Psoas muscle (tissue), 7 donors: ENCODE measurements at regions not wholly inside any gene's neighbourhood (a gene's known extent, or its start where the extent isn't known, plus 50 kb on each side); places are given as distances from the start of the nearest gene placed in this dataset.
"Not testable (repeated sequence)": the region's sequence is repeated elsewhere in the genome, so short reads cannot be mapped to it uniquely, and the experiment has no call there.

ENCODE experiments used
- ATAC-seq, 4 donors: fragments of 200-7000 bp; cut with Tn5 transposase; one replicate each; pipeline ENCODE4 v1.9.1; 2020; ENCODE audit warnings: moderate library complexity in 3 of 4, mild to moderate bottlenecking in 2 of 4
- DNase-seq, 2 donors: peaks; one replicate each; pipeline ENCODE4 v3.0.0-alpha.2; 2020
- H3K27ac ChIP-seq: fragments of 200-600 bp; one replicate; pipeline ENCODE4 v1.8.0; 2022
- H3K27me3 ChIP-seq, 3 donors: fragments of 200-600 bp in 1 of 3; one replicate each; pipeline versions ENCODE4 v1.6.1 to v1.8.0; 2013 to 2022; ENCODE audit warnings: low read length in 2 of 3, mild to moderate bottlenecking in 2 of 3, moderate library complexity in 1 of 3; ENCODE audit not compliant: insufficient read depth in 3 of 3
- H3K36me3 ChIP-seq, 2 donors: fragments of 200-600 bp in 1 of 2; one replicate each; pipeline versions ENCODE4 v1.6.1 to v1.8.0; 2013 to 2022; ENCODE audit warnings: low read depth in 1 of 2, mild to moderate bottlenecking in 1 of 2, moderate library complexity in 1 of 2; ENCODE audit not compliant: insufficient read depth in 1 of 2
- H3K4me1 ChIP-seq: fragments of 200-600 bp; one replicate; pipeline ENCODE4 v1.8.0; 2022
- H3K4me3 ChIP-seq: fragments of 200-600 bp; one replicate; pipeline ENCODE4 v1.8.0; 2022; ENCODE audit warnings: mild to moderate bottlenecking
- H3K9me3 ChIP-seq: fragments of 200-600 bp; one replicate; pipeline ENCODE4 v1.8.0; 2022
- CTCF ChIP-seq: fragments of 200-600 bp; IDR thresholded peaks from one replicate; pipeline ENCODE4 v1.8.0; 2022; ENCODE audit warnings: antibody characterized with exemption
- WGBS, 3 donors: extraction: QIAGEN DNeasy Blood & Tissue Kit; methylation state at CpG; one replicate each; pipeline versions ENCODE4 v1.1.6 to v1.1.7; 2013; 5-methylcytosine and 5-hydroxymethylcytosine counted together
- intact Hi-C, 2 donors: fragments of 100-400 bp; cut with DNase I; formaldehyde crosslinking; loops; one replicate each; pipeline versions ENCODE4 v1.11.0 to v1.14.2; 2022
- donor health status: healthy with polysubstance abuse.
- donor health status: DM: no; HTN: no; CAD: no; lungs with moderate emphysema.
- donor health status: Bipolar disorder and iron deficiency.
- donor health status: healthy.
- donor health status: DM: yes; HTN: yes; CAD: no.
- donor health status: DM: no; HTN: no; CAD: no.
- donor health status: DM: yes; HTN: yes; CAD: no.

- ATAC-seq (no peak), DNase-seq (no peak)
- Histone ChIP-seq H3K4me3 (no peak overlapping the region), H3K36me3 (no peaks in the 10 kb centered on the region), H3K4me1 (no peaks in the 10 kb centered on the region), H3K27me3 (no peaks in the 10 kb centered on the region), H3K9me3 (no peaks in the 10 kb centered on the region), H3K27ac (no peak overlapping the region)
- no peak for TF ChIP-seq CTCF
- intact Hi-C loops = no loop called here
- WGBS, 3 donors = 49 to 60% (median 58%) methylated on average over 1 of the region's 1 CpG
Measured at GRCh38 chr21:23152130-23152529, 2153.9 kb downstream of the NCAM2 start.

GRCh38 chr21:23153842-23154241 lies 2155.6 kb downstream of the NCAM2 start:
- intact Hi-C loops, H3K4me1 ChIP-seq, H3K9me3 ChIP-seq, ATAC-seq, H3K36me3 ChIP-seq, H3K27me3 ChIP-seq, H3K27ac ChIP-seq, H3K4me3 ChIP-seq, DNase-seq: not testable (repeated sequence)
- WGBS, 3 donors = 88 to 93% (median 91%) methylated on average over 3 of the region's 3 CpGs

GRCh38 chr21:23155281-23155680 lies 2157.1 kb downstream of the NCAM2 start:
- ATAC-seq (no peak), DNase-seq (no peak)
- H3K4me3 ChIP-seq = no peak overlapping the region
- H3K27ac ChIP-seq = no peak overlapping the region
- TF ChIP-seq CTCF = no peak
- no peaks in the 10 kb centered on the region for H3K27me3 ChIP-seq
- no peaks in the 10 kb centered on the region for H3K4me1 ChIP-seq
- no peaks in the 10 kb centered on the region for H3K9me3 ChIP-seq
- no peaks in the 10 kb centered on the region for H3K36me3 ChIP-seq
- intact Hi-C loops = no loop called here
- 66 to 73% (median 68%) methylated on average over 2 of the region's 2 CpGs for WGBS, 3 donors

- DNase-seq (no peak), ATAC-seq (no peak)
- no peak overlapping the region for H3K4me3 ChIP-seq
- WGBS, 3 donors = 53 to 74% (median 64%) methylated on average over 1 of the region's 1 CpG
- H3K36me3 ChIP-seq = no peaks in the 10 kb centered on the region
- no peak overlapping the region for H3K27ac ChIP-seq
- intact Hi-C loops = no loop called here
- TF ChIP-seq CTCF = no peak
- no peaks in the 10 kb centered on the region for H3K27me3 ChIP-seq
- no peaks in the 10 kb centered on the region for H3K9me3 ChIP-seq
- H3K4me1 ChIP-seq = no peaks in the 10 kb centered on the region
Measured at GRCh38 chr21:23160914-23161313, 2162.7 kb downstream of the NCAM2 start.

GRCh38 chr21:23162198-23162946 lies 2164.2 kb downstream of the NCAM2 start:
- H3K4me3 ChIP-seq = no peak overlapping the region
- no peaks in the 10 kb centered on the region for H3K27me3 ChIP-seq
- H3K36me3 ChIP-seq = no peaks in the 10 kb centered on the region
- no peak for DNase-seq
- ATAC-seq = no peak
- no peak for TF ChIP-seq CTCF
- no peaks in the 10 kb centered on the region for H3K4me1 ChIP-seq
- no peaks in the 10 kb centered on the region for H3K9me3 ChIP-seq
- intact Hi-C loops = no loop called here
- H3K27ac ChIP-seq = no peak overlapping the region
- WGBS, 3 donors = 46 to 52% (median 50%) methylated on average over 4 of the region's 4 CpGs
